22Rv1 (cell line): ENCODE measurements at regions not wholly inside any gene's neighbourhood (a gene's known extent, or its start where the extent isn't known, plus 50 kb on each side); places are given as distances from the start of the nearest gene placed in this dataset.

ENCODE experiments used
- ZFX ChIP-seq: fragments of 450-650 bp; IDR thresholded peaks from 2 replicates; pipeline ENCODE4 v1.6.1; 2017; ENCODE audit warnings: antibody characterized with exemption, borderline replicate concordance
- TF ChIP-seq, protein P1 (sequence below): fragments of 450-650 bp; IDR thresholded peaks from 2 replicates; pipeline ENCODE4 v1.5.1; 2017; ENCODE audit warnings: mild to moderate bottlenecking

DNA sequence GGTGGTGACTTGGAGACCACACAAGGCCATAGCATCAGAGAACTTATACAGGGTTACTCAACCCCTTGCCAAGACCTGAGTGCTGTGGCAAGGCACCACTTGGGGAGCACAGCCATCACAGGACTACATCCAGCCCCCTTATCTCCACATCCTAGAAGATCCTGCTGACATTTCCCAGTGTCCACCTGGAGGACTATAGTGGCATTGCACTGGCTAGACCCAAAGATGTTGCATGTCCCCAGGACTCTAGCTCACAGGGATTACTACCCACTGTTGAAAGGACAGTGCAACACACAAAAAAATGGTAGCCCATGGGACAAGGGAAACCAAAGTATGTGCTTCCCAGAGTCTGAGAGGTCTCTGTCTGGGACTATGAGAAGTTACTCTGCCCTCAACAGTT is 411.1 kb upstream of the NUDT12 start:
- TF ChIP-seq, protein P1, sequence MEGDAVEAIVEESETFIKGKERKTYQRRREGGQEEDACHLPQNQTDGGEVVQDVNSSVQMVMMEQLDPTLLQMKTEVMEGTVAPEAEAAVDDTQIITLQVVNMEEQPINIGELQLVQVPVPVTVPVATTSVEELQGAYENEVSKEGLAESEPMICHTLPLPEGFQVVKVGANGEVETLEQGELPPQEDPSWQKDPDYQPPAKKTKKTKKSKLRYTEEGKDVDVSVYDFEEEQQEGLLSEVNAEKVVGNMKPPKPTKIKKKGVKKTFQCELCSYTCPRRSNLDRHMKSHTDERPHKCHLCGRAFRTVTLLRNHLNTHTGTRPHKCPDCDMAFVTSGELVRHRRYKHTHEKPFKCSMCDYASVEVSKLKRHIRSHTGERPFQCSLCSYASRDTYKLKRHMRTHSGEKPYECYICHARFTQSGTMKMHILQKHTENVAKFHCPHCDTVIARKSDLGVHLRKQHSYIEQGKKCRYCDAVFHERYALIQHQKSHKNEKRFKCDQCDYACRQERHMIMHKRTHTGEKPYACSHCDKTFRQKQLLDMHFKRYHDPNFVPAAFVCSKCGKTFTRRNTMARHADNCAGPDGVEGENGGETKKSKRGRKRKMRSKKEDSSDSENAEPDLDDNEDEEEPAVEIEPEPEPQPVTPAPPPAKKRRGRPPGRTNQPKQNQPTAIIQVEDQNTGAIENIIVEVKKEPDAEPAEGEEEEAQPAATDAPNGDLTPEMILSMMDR, result no peak; the same call in 1 of the 2 replicates
- no peak for TF ChIP-seq ZFX
